Liver (tissue), 3 donors: ENCODE measurements at regions not wholly inside any gene's neighbourhood (a gene's known extent, or its start where the extent isn't known, plus 50 kb on each side); places are given as distances from the start of the nearest gene placed in this dataset.

Experiments used
- FOXA1 ChIP-seq: IDR thresholded peaks from 2 replicates; pipeline ENCODE4 v1.6.1; 2016; ENCODE audit warnings: antibody characterized with exemption
- FOXA2 ChIP-seq: IDR thresholded peaks from 2 replicates; pipeline ENCODE4 v1.6.1; 2016; ENCODE audit warnings: antibody characterized with exemption
- GABPA ChIP-seq, 2 donors: IDR thresholded peaks in 1 of 2; conservative IDR thresholded peaks in 1 of 2; 2 replicates each; pipeline ENCODE4 v1.6.1; 2016; ENCODE audit warnings: antibody characterized with exemption in 2 of 2, mild to moderate bottlenecking in 1 of 2, moderate library complexity in 1 of 2
- JUND ChIP-seq, 2 donors: IDR thresholded peaks; 2 replicates each; pipeline ENCODE4 v1.6.1; 2016; ENCODE audit warnings: antibody characterized with exemption in 2 of 2
- RAD21 ChIP-seq, 2 donors: IDR thresholded peaks; 2 replicates each; pipeline ENCODE4 v1.6.1; 2016; ENCODE audit warnings: antibody characterized with exemption in 2 of 2, mild to moderate bottlenecking in 2 of 2
- REST ChIP-seq: IDR thresholded peaks from 2 replicates; pipeline ENCODE4 v1.6.1; 2016; ENCODE audit warnings: antibody characterized with exemption, mild to moderate bottlenecking
- RXRA ChIP-seq, 2 donors: IDR thresholded peaks; 2 replicates each; pipeline ENCODE4 v1.6.1; 2017 to 2018; ENCODE audit warnings: antibody characterized with exemption in 2 of 2, mild to moderate bottlenecking in 1 of 2
- SP1 ChIP-seq: IDR thresholded peaks from 2 replicates; pipeline ENCODE4 v1.6.1; 2018; ENCODE audit warnings: antibody characterized with exemption, mild to moderate bottlenecking
- TAF1 ChIP-seq: conservative IDR thresholded peaks from 2 replicates; pipeline ENCODE4 v1.6.1; 2016; ENCODE audit warnings: antibody characterized with exemption, mild to moderate bottlenecking
- YY1 ChIP-seq: IDR thresholded peaks from 2 replicates; pipeline ENCODE4 v1.6.1; 2016; ENCODE audit warnings: antibody characterized with exemption, mild to moderate bottlenecking
- ZBTB33 ChIP-seq: IDR thresholded peaks from 2 replicates; pipeline ENCODE4 v1.6.1; 2016; ENCODE audit warnings: antibody characterized with exemption
- TF ChIP-seq, protein P1 (sequence below): fragments of 150-350 bp; IDR thresholded peaks from 2 replicates; pipeline ENCODE4 v1.5.1; 2017; ENCODE audit warnings: improper control_type of control experiment, low read depth, low read length; ENCODE audit not compliant: missing input control
- TF ChIP-seq, protein P2 (sequence below): IDR thresholded peaks from 2 replicates; pipeline ENCODE4 v1.6.1; 2016; ENCODE audit warnings: antibody characterized with exemption
- TF ChIP-seq, protein P3 (sequence below): IDR thresholded peaks from 2 replicates; pipeline ENCODE4 v1.6.1; 2016; ENCODE audit warnings: antibody characterized with exemption
- donor health status: healthy.
- donor health status: healthy.

DNA sequence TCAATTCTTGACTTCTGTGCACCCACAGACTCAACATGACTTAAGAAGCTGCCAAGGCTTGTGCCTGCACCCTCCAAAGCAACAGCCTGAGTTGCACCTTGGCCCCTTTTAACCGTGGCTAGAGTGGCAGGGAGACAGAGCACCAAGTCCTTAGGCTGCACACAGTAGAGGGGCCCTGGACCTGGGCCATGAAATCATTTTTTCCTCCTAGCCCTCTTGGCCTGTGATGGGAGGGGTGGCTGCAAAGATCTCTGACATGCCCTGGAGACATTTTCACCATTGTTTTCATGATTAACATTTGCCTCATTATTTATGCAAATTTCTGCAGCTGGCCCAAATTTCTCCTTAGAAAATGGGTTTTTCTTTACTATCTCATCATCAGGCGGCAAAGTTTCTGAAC lies 836.8 kb downstream of the ZPLD1 start:
- TF ChIP-seq RXRA (IDR thresholded peaks at IDR 0.05) = no peak
- TF ChIP-seq, protein P1, sequence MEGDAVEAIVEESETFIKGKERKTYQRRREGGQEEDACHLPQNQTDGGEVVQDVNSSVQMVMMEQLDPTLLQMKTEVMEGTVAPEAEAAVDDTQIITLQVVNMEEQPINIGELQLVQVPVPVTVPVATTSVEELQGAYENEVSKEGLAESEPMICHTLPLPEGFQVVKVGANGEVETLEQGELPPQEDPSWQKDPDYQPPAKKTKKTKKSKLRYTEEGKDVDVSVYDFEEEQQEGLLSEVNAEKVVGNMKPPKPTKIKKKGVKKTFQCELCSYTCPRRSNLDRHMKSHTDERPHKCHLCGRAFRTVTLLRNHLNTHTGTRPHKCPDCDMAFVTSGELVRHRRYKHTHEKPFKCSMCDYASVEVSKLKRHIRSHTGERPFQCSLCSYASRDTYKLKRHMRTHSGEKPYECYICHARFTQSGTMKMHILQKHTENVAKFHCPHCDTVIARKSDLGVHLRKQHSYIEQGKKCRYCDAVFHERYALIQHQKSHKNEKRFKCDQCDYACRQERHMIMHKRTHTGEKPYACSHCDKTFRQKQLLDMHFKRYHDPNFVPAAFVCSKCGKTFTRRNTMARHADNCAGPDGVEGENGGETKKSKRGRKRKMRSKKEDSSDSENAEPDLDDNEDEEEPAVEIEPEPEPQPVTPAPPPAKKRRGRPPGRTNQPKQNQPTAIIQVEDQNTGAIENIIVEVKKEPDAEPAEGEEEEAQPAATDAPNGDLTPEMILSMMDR = no peak
- TF ChIP-seq TAF1 = no peak
- TF ChIP-seq RAD21 (IDR thresholded peaks at IDR 0.05) = no peak
- no peak for TF ChIP-seq REST
- no peak for TF ChIP-seq YY1
- TF ChIP-seq FOXA2 = no peak
- no peak for TF ChIP-seq GABPA (IDR thresholded peaks at IDR 0.05 in 1 of 2, conservative IDR thresholded peaks at IDR 0.05 in 1 of 2)
- no peak for TF ChIP-seq JUND (IDR thresholded peaks at IDR 0.05)
- TF ChIP-seq, protein P2, sequence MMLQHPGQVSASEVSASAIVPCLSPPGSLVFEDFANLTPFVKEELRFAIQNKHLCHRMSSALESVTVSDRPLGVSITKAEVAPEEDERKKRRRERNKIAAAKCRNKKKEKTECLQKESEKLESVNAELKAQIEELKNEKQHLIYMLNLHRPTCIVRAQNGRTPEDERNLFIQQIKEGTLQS = no peak
- TF ChIP-seq, protein P3, sequence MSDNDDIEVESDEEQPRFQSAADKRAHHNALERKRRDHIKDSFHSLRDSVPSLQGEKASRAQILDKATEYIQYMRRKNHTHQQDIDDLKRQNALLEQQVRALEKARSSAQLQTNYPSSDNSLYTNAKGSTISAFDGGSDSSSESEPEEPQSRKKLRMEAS = no peak
- no peak for TF ChIP-seq ZBTB33
- TF ChIP-seq SP1 = no peak
- TF ChIP-seq FOXA1 = no peak
